Left ventricle myocardium inferior (tissue), 1 donor: ENCODE measurements at regions not wholly inside any gene's neighbourhood (a gene's known extent, or its start where the extent isn't known, plus 50 kb on each side); places are given as distances from the start of the nearest gene placed in this dataset.

ENCODE experiments used
- DNase-seq: peaks from one replicate; pipeline ENCODE4 v3.0.0-alpha.2; 2020
- H3K27ac ChIP-seq: fragments of 200-600 bp; replicated peaks from 2 replicates; pipeline ENCODE4 v1.8.0; 2021
- H3K27me3 ChIP-seq: fragments of 200-600 bp; 2 replicates; pipeline ENCODE4 v1.8.0; 2021; ENCODE audit warnings: low read depth
- H3K36me3 ChIP-seq: fragments of 200-600 bp; 2 replicates; pipeline ENCODE4 v1.8.0; 2021
- H3K4me1 ChIP-seq: fragments of 200-600 bp; 2 replicates; pipeline ENCODE4 v1.8.0; 2021
- H3K4me3 ChIP-seq: fragments of 200-600 bp; 2 replicates; pipeline ENCODE4 v1.8.0; 2021; ENCODE audit warnings: mild to moderate bottlenecking, moderate library complexity
- H3K9me3 ChIP-seq: fragments of 200-600 bp; replicated peaks from 2 replicates; pipeline ENCODE4 v1.8.0; 2021
- CTCF ChIP-seq: fragments of 200-600 bp; IDR thresholded peaks from 2 replicates; pipeline ENCODE4 v1.8.0; 2021; ENCODE audit warnings: antibody characterized with exemption, mild to moderate bottlenecking, borderline replicate concordance
- intact Hi-C: fragments of 100-400 bp; cut with micrococcal nuclease; formaldehyde crosslinking; loops from one replicate; pipeline ENCODE4 v1.11.0; 2022
- donor health status: DM: no; HTN: yes; CAD: no; lungs with severe emphysema.

- Histone ChIP-seq H3K4me1 (no peaks in the 10 kb centered on the region), H3K9me3 (peaks cover 20% of the 10 kb centered on the region), H3K4me3 (no peak overlapping the region), H3K27ac (no peak overlapping the region), H3K36me3 (no peaks in the 10 kb centered on the region), H3K27me3 (no peaks in the 10 kb centered on the region)
- no peak for DNase-seq
- no peak for TF ChIP-seq CTCF
- intact Hi-C loops = no loop called here
Measured at GRCh38 chr10:108848046-108848445, 1075.3 kb downstream of the XPNPEP1 start.

GRCh38 chr10:108840944-108841343, 1082.4 kb downstream of the XPNPEP1 start:
- intact Hi-C loops = no loop called here
- no peak for TF ChIP-seq CTCF
- Histone ChIP-seq H3K4me3 (no peak overlapping the region), H3K27me3 (peaks cover 5% of the 10 kb centered on the region), H3K4me1 (no peaks in the 10 kb centered on the region), H3K36me3 (no peaks in the 10 kb centered on the region), H3K27ac (no peak overlapping the region), H3K9me3 (peaks cover 22% of the 10 kb centered on the region)
- DNase-seq = no peak

- Histone ChIP-seq H3K9me3 (peaks cover 8% of the 10 kb centered on the region), H3K27ac (no peak overlapping the region), H3K4me1 (no peaks in the 10 kb centered on the region), H3K27me3 (peaks cover 5% of the 10 kb centered on the region), H3K36me3 (no peaks in the 10 kb centered on the region), H3K4me3 (no peak overlapping the region)
- intact Hi-C loops = no loop called here
- no peak for TF ChIP-seq CTCF
- no peak for DNase-seq
Measured at GRCh38 chr10:108836362-108836761, 1086.9 kb downstream of the XPNPEP1 start.

GRCh38 chr10:108822026-108822425, 1101.3 kb downstream of the XPNPEP1 start:
- no peaks in the 10 kb centered on the region for H3K36me3 ChIP-seq
- no peaks in the 10 kb centered on the region for H3K27me3 ChIP-seq
- H3K9me3 ChIP-seq = no peaks in the 10 kb centered on the region
- TF ChIP-seq CTCF = no peak
- intact Hi-C loops = no loop called here
- H3K4me3 ChIP-seq = no peak overlapping the region
- no peak for DNase-seq
- H3K4me1 ChIP-seq = no peaks in the 10 kb centered on the region
- no peak overlapping the region for H3K27ac ChIP-seq

GRCh38 chr10:108819302-108819701, 1104.0 kb downstream of the XPNPEP1 start:
- DNase-seq = no peak
- Histone ChIP-seq H3K4me1 (no peaks in the 10 kb centered on the region), H3K4me3 (no peak overlapping the region), H3K27me3 (no peaks in the 10 kb centered on the region), H3K36me3 (no peaks in the 10 kb centered on the region), H3K27ac (no peak overlapping the region), H3K9me3 (no peaks in the 10 kb centered on the region)
- intact Hi-C loops = no loop called here
- no peak for TF ChIP-seq CTCF

- no peak overlapping the region for H3K4me3 ChIP-seq
- no peak for TF ChIP-seq CTCF
- no peaks in the 10 kb centered on the region for H3K36me3 ChIP-seq
- H3K4me1 ChIP-seq = no peaks in the 10 kb centered on the region
- H3K9me3 ChIP-seq = no peaks in the 10 kb centered on the region
- no peaks in the 10 kb centered on the region for H3K27me3 ChIP-seq
- no peak for DNase-seq
- H3K27ac ChIP-seq = no peak overlapping the region
- intact Hi-C loops = no loop called here
Measured at GRCh38 chr10:108817584-108817983, 1105.7 kb downstream of the XPNPEP1 start.
